Transverse colon (tissue), 3 donors: ENCODE measurements at regions not wholly inside any gene's neighbourhood (a gene's known extent, or its start where the extent isn't known, plus 50 kb on each side); places are given as distances from the start of the nearest gene placed in this dataset.

Experiments used
- CTCF ChIP-seq, 5 experiments: fragments of 200-600 bp in 3 of 5; fragments of 450-650 bp in 2 of 5; sonication (generic) in 3 of 5; IDR thresholded peaks; 1 replicate in 2 of 5; 2 replicates in 3 of 5; pipeline ENCODE4 v1.5.1; 2016 to 2017; ENCODE audit warnings: antibody characterized with exemption in 5 of 5, inconsistent platforms in 3 of 5, mild to moderate bottlenecking in 2 of 5, moderate library complexity in 1 of 5
- EP300 ChIP-seq: sonication (generic); formaldehyde crosslinking; IDR thresholded peaks from one replicate; pipeline ENCODE4 v1.6.1; 2017; ENCODE audit warnings: antibody characterized with exemption, low read depth
- POLR2A ChIP-seq: fragments of 450-650 bp; IDR thresholded peaks from one replicate; pipeline ENCODE4 v1.6.1; 2016; ENCODE audit warnings: antibody characterized with exemption, mild to moderate bottlenecking, moderate library complexity

GRCh38 chr6:22115559-22115958 is 181.3 kb downstream of the PRL start:
- no peak for TF ChIP-seq POLR2A
- TF ChIP-seq CTCF (IDR thresholded peaks at IDR 0.05) = no peak
- TF ChIP-seq EP300 = no peak
